ENCODE measurements at regions not wholly inside any gene's neighbourhood (a gene's known extent, or its start where the extent isn't known, plus 50 kb on each side); places are given as distances from the start of the nearest gene placed in this dataset.

DNA sequence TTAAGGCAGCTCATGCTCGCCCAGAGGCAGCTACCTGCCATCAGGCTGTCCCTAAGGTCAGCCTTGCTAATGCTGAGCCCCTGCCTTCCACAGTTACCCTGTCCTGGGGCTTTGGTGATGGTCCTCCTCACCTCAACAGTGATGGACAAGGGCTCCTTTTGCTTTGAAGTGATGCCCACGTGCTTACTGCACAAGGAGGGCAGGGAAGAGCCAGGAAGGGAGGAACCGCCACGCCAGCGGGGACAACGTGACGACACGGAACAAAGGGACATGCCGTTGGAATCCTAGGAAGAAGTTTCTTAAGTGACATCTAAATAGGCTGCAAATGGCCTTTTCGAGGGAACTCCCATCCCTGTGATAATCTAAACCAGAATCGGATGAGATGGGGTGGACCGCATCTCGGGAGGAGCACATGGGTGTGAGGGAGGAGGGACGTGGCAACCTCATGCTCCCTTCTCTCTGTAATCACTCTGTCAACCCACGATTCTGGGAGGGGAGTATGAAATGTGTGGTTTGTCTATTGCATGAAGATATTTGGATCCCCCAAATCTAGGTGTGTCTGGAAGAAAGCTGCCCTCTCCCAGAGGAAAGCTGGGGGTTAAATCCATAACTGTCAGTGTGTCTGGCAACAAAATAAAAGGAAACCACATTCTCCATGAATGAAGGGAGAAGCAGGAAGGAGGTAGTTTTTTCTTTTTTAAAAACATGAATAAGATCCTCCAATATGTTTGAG lies 110.9 kb upstream of the IRF2BP2 start:
- Histone ChIP-seq H3K4me3 (no peak overlapping the region), H3K9ac (no peak overlapping the region), H3K4me1 (peaks cover 43% of the 10 kb centered on the region), H3F3A (ENCODE audit: low read depth) (peaks cover 25% of the 10 kb centered on the region), H3K27me3 (no peaks in the 10 kb centered on the region), H3K9me3 (ENCODE audit: low read depth) (no peaks in the 10 kb centered on the region), H4K20me1 (ENCODE audit: low read depth) (no peaks in the 10 kb centered on the region), H3K4me2 (no peak overlapping the region), H3K36me3 (no peaks in the 10 kb centered on the region), H3K79me2 (ENCODE audit: low read depth) (no peaks in the 10 kb centered on the region), H3K27ac (no peak overlapping the region), H2AFZ (replicated peaks) (no peak overlapping the region)
- no peak overlapping the region for H3K4me3 Mint-ChIP-seq
- peaks cover 94% of the 10 kb centered on the region for H3K4me1 Mint-ChIP-seq
- H3K27ac Mint-ChIP-seq = peak overlapping the region; percentile 99
- no peaks in the 10 kb centered on the region for H3K36me3 Mint-ChIP-seq
- H3K9me3 Mint-ChIP-seq = peaks cover 3% of the 10 kb centered on the region
- TF ChIP-seq, protein P1, sequence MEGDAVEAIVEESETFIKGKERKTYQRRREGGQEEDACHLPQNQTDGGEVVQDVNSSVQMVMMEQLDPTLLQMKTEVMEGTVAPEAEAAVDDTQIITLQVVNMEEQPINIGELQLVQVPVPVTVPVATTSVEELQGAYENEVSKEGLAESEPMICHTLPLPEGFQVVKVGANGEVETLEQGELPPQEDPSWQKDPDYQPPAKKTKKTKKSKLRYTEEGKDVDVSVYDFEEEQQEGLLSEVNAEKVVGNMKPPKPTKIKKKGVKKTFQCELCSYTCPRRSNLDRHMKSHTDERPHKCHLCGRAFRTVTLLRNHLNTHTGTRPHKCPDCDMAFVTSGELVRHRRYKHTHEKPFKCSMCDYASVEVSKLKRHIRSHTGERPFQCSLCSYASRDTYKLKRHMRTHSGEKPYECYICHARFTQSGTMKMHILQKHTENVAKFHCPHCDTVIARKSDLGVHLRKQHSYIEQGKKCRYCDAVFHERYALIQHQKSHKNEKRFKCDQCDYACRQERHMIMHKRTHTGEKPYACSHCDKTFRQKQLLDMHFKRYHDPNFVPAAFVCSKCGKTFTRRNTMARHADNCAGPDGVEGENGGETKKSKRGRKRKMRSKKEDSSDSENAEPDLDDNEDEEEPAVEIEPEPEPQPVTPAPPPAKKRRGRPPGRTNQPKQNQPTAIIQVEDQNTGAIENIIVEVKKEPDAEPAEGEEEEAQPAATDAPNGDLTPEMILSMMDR (IDR thresholded peaks at IDR 0.05) = no peak
- TF ChIP-seq EZH2phosphoT487 (IDR thresholded peaks at IDR 0.05) (no peak), EZH2 (IDR thresholded peaks at IDR 0.05) (no peak)
- H3K27me3 Mint-ChIP-seq (ENCODE audit: insufficient read depth, low read depth) = peaks cover 3% of the 10 kb centered on the region
- DNase-seq (ENCODE audit: low spot score) = no peak

DNA sequence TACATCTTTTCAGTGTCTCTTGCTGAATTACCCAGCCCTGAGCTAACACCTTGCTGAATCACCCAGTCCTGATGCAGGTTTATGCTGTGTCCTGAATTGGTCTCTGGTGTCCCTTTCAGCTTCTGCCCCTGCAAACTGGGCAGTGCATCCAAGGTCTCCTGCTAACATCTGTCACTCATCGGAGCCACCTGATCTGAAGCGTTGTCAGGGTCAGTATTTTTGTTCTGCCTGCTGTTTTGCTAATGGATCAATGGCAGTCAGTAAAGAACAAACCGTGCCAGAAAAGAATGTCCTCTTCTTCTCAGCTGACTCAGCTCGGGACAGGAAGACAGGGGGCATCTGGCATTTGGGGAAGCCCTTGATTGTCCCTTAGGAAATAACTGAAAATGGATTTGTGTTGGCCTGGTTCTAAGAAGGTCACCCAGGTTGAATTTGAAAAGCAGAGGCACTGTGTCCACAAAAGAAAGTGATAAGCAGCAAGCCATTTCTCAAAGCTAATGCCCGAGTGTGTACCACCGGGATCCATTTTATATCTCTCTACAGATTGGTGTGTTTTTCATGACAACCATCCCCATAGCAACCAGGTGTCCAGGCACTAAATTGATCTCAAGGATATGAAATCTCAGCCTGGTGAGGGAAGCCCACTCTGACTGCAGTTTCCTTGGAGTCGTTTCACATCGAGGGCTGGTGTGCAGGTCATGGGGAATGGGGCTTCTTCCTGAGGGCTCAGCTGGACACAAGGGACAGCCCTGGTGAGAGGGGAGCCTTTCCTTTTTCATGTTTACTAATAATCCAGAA lies 109.7 kb upstream of the IRF2BP2 start:
- no peaks in the 10 kb centered on the region for H3K36me3 ChIP-seq
- H3K9me3 Mint-ChIP-seq = peaks cover 3% of the 10 kb centered on the region
- no peak overlapping the region for H3K4me3 ChIP-seq
- peak overlapping the region; percentile 83 for H3K27ac Mint-ChIP-seq
- peaks cover 15% of the 10 kb centered on the region for H3F3A ChIP-seq (ENCODE audit: low read depth)
- no peaks in the 10 kb centered on the region for H3K27me3 ChIP-seq
- no peaks in the 10 kb centered on the region for H3K36me3 Mint-ChIP-seq
- H3K4me3 Mint-ChIP-seq = no peak overlapping the region
- no peak overlapping the region for H3K27ac ChIP-seq
- TF ChIP-seq EZH2phosphoT487 (IDR thresholded peaks at IDR 0.05) (no peak), EZH2 (IDR thresholded peaks at IDR 0.05) (no peak)
- TF ChIP-seq, protein P1 (IDR thresholded peaks at IDR 0.05) = no peak
- H3K4me1 ChIP-seq = peaks cover 31% of the 10 kb centered on the region
- no peak overlapping the region for H3K4me2 ChIP-seq
- no peak for DNase-seq (ENCODE audit: low spot score)
- peaks cover 85% of the 10 kb centered on the region for H3K4me1 Mint-ChIP-seq
- H4K20me1 ChIP-seq (ENCODE audit: low read depth) = no peaks in the 10 kb centered on the region
- no peaks in the 10 kb centered on the region for H3K79me2 ChIP-seq (ENCODE audit: low read depth)
- H2AFZ ChIP-seq (replicated peaks) = no peak overlapping the region
- peaks cover 2% of the 10 kb centered on the region for H3K27me3 Mint-ChIP-seq (ENCODE audit: insufficient read depth, low read depth)
- no peaks in the 10 kb centered on the region for H3K9me3 ChIP-seq (ENCODE audit: low read depth)
- H3K9ac ChIP-seq = no peak overlapping the region

DNA sequence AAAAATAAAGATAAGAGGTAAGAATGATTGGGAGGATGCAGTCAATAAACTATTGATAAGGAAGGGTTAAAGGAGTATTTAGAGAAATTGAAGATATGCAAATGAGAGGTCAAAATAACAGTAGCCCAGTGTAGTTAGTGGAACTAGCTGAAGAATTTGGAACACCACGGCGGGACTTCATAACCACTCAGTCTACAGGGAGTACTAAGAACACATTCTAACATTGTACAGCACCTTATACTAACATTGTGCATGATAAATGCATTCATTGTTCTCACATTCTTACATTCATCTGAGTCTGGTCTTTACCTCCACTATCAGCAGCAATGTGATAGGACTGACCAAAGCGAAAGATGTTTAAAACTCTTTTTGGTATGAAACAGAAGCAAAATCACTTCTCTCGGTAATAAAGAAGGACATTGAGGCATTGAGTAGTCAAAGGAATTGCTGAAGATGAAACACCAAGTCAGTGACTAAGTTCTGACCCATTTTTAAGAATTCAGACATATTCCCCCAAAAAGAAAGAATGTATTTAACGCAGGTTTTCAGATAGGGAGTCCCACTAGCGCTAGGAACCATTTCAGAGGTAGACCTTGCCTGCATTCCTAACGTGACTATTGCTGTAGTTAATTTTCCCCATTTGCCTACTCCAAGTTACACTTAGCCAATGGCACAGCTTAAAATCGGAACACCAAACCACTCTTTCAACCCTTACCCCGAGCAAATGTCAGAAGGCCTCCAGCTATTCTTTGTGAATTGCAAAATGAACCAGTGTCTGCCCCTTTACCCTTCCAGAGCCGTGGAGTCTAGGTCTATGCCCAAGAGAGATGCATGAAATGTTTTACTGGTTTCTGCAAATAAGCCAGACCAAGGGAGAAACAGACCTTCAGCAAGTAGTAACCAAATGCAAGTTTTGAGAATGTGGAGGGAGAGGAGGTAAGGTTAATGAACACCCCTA lies 108.8 kb upstream of the IRF2BP2 start:
- no peak overlapping the region for H3K27ac ChIP-seq
- peaks cover 3% of the 10 kb centered on the region for H3K9me3 Mint-ChIP-seq

More for the DNA sequence above, 108.8 kb upstream of the IRF2BP2 start:
- DNase-seq (ENCODE audit: low spot score) = no peak
- peaks cover 2% of the 10 kb centered on the region for H3K27me3 Mint-ChIP-seq (ENCODE audit: insufficient read depth, low read depth)
- H3K27ac Mint-ChIP-seq = peak overlapping the region; percentile 86
- H3K4me3 Mint-ChIP-seq = peak overlapping the region; percentile 6
- H3K9ac ChIP-seq = no peak overlapping the region
- H3K4me1 Mint-ChIP-seq = peaks cover 76% of the 10 kb centered on the region
- TF ChIP-seq EZH2 (IDR thresholded peaks at IDR 0.05) = no peak
- TF ChIP-seq, protein P1 (IDR thresholded peaks at IDR 0.05) = no peak
- no peak for TF ChIP-seq EZH2phosphoT487 (IDR thresholded peaks at IDR 0.05)
- no peaks in the 10 kb centered on the region for H3K79me2 ChIP-seq (ENCODE audit: low read depth)
- H3K4me2 ChIP-seq = no peak overlapping the region
- no peaks in the 10 kb centered on the region for H3K9me3 ChIP-seq (ENCODE audit: low read depth)
- H3K36me3 ChIP-seq = no peaks in the 10 kb centered on the region
- peaks cover 27% of the 10 kb centered on the region for H3K4me1 ChIP-seq
- H3K27me3 ChIP-seq = no peaks in the 10 kb centered on the region
- no peak overlapping the region for H2AFZ ChIP-seq (replicated peaks)
- H3K4me3 ChIP-seq = no peak overlapping the region
- no peaks in the 10 kb centered on the region for H4K20me1 ChIP-seq (ENCODE audit: low read depth)
- no peaks in the 10 kb centered on the region for H3K36me3 Mint-ChIP-seq
- H3F3A ChIP-seq (ENCODE audit: low read depth) = peaks cover 7% of the 10 kb centered on the region

All from neural progenitor cell (in vitro differentiated cells).